Endothelial cell of umbilical vein (primary cell): ENCODE measurements at regions not wholly inside any gene's neighbourhood (a gene's known extent, or its start where the extent isn't known, plus 50 kb on each side); places are given as distances from the start of the nearest gene placed in this dataset.

ENCODE experiments used
- CTCF ChIP-seq, 2 donors: IDR thresholded peaks; 1 replicate in 1 of 2; 2 replicates in 1 of 2; pipeline ENCODE4 v1.5.1; 2011; ENCODE audit warnings: low read length in 2 of 2, mild to moderate bottlenecking in 2 of 2, moderate library complexity in 2 of 2, control low read depth in 1 of 2, inconsistent platforms in 1 of 2, low read depth in 1 of 2; ENCODE audit not compliant: insufficient read depth in 1 of 2; ENCODE audit errors: extremely low read depth in 1 of 2
- EZH2 ChIP-seq: IDR thresholded peaks from 2 replicates; pipeline ENCODE4 v1.6.1; 2012; ENCODE audit warnings: borderline replicate concordance, low read depth, mild to moderate bottlenecking, moderate library complexity, low read length, inconsistent platforms; ENCODE audit not compliant: severe bottlenecking
- FOS ChIP-seq: IDR thresholded peaks from 2 replicates; pipeline ENCODE4 v1.6.1; 2011; ENCODE audit warnings: mild to moderate bottlenecking, low read length, moderate library complexity, borderline replicate concordance; ENCODE audit not compliant: insufficient read depth
- GATA2 ChIP-seq: IDR thresholded peaks from 2 replicates; pipeline ENCODE4 v1.7.0; 2011; ENCODE audit warnings: low read depth, mild to moderate bottlenecking, moderate library complexity, mixed read lengths, low read length; ENCODE audit not compliant: insufficient read length, insufficient read depth
- JUN ChIP-seq: IDR thresholded peaks from 2 replicates; pipeline ENCODE4 v1.6.1; 2011; ENCODE audit warnings: borderline replicate concordance, low read depth; ENCODE audit not compliant: insufficient read length, insufficient read depth
- MAX ChIP-seq: IDR thresholded peaks from 2 replicates; pipeline ENCODE4 v1.6.1; 2011; ENCODE audit not compliant: insufficient read depth, insufficient read length
- MYC ChIP-seq: IDR thresholded peaks from one replicate; pipeline ENCODE4 v1.6.1; 2011; ENCODE audit warnings: mild to moderate bottlenecking, low read depth, low read length
- POLR2A ChIP-seq: IDR thresholded peaks from 2 replicates; pipeline ENCODE4 v1.6.1; 2012; ENCODE audit warnings: low read depth, mild to moderate bottlenecking, control low read depth, low read length
- POLR2AphosphoS5 ChIP-seq: IDR thresholded peaks from 2 replicates; pipeline ENCODE4 v1.6.1; 2012; ENCODE audit warnings: low read depth, mild to moderate bottlenecking, control low read depth, low read length, moderate library complexity; ENCODE audit not compliant: insufficient read depth

- TF ChIP-seq CTCF (IDR thresholded peaks at IDR 0.05; ENCODE audit: extremely low read depth in 1 of 2, insufficient read depth in 1 of 2, low read depth in 1 of 2, low read length in 2 of 2) = no peak
- TF ChIP-seq POLR2A = peak; percentile 27
- peak; percentile 75 for TF ChIP-seq FOS
- TF ChIP-seq EZH2 = no peak
- peak; percentile 12 for TF ChIP-seq JUN
- peak; percentile 72 for TF ChIP-seq MAX
- TF ChIP-seq POLR2AphosphoS5 = peak; percentile 48
- TF ChIP-seq MYC = no peak
- peak; percentile 52 for TF ChIP-seq GATA2
Observed at GRCh38 chr2:9753276-9753600, 90.0 kb upstream of the TAF1B start.
